ENCODE measurements at regions not wholly inside any gene's neighbourhood (a gene's known extent, or its start where the extent isn't known, plus 50 kb on each side); places are given as distances from the start of the nearest gene placed in this dataset.

- no peak for TF ChIP-seq YY1 (IDR thresholded peaks at IDR 0.05; ENCODE audit: insufficient read depth, insufficient read length)
- no peak for TF ChIP-seq SUZ12 (IDR thresholded peaks at IDR 0.05; ENCODE audit: extremely low read depth, insufficient read depth, insufficient read length)
- TF ChIP-seq ZNF274 (IDR thresholded peaks at IDR 0.05; ENCODE audit: low read depth, low read length): no peak
Measured at GRCh38 chr16:86983621-86984020, 333.6 kb downstream of the C16orf95 start.
